ENCODE measurements at regions not wholly inside any gene's neighbourhood (a gene's known extent, or its start where the extent isn't known, plus 50 kb on each side); places are given as distances from the start of the nearest gene placed in this dataset.

GRCh38 chr6:43965628-43966373 is 161.5 kb downstream of the MRPL14 start:
- DNase-seq, result no peak

DNA sequence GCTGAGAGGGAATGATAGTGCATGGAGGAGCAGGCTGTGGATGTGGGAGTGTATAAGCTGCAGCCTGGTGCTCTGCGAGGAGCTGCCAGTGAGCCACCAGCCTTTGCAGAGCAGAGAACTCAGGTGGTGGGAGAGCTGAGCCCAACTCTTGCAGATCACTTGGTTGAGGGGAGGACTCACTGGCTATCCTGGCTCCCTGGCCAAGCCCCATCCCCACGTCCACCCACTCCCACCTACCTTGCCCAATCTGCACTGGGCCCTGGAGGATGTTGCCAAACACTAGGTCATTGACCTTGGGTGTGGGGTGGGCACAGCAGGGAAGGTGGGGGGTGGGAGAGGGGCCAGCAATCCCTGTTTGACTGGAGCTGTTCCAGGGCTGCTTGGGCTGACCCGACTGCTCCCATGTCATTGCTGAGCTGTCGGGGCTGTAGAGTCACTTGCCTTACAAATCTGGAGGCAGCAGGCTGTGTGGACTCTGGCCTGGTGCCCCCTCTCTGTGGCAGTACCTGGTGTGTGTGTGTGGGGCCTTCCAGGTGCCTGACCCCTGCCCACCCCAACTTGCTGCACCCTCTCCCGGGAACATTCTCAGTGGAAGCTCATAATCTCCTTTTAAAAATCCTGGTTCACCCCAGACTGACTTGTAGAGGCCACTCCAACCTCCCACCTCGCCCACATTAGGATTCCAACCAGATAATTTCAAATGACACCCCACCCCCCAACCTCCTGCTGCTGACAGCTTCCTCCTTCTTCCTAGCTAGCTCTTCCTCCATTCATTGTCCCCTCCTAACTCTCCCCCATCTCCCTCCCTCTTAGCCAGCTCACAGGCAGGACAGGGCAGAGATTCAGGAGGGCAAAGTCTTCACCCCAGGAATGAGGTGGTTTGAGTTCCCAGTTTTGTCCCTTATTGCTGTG is 162.3 kb downstream of the MRPL14 start:
- DNase-seq, result no peak

- DNase-seq, result no peak
These were observed 163.2 kb downstream of the MRPL14 start for GRCh38 chr6:43963877-43964658.

DNA sequence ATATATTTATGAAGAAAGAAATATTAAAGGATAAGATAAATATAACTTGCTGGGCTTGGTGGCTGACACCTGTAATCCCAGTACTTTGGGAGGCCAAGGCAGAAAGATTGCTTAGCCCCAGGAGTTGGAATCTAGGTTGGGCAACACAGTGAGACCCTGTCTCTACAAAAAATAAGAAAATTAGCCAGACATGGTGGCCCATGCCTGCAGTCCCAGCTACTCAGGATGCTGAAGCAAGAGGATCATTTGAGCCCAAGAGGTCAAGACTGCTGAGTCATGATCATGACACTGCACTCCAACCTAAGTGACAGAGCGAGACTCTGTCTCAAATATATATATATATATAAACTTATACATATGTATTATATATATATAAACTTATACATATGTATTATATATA is 164.0 kb downstream of the MRPL14 start:
- DNase-seq, result peak; percentile 24

DNA sequence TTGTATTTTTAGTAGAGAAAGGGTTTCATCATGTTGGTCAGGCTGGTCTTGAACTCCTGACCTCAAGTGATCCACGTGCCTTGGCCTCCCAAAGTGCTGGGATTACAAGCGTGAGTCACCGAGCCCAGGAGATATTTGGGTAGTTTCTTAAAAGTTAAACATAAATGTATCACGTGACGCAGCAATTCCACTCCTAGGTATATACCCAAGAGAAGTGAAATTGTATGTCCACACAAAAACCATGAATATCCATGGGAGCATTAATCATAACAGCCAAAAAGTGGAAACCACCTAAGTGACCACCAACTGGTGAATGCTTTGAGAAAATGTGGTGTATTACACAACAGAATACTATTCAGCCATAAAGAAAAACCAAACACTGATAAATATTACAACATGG is 164.8 kb downstream of the MRPL14 start:
- DNase-seq, result peak; percentile 90

DNA sequence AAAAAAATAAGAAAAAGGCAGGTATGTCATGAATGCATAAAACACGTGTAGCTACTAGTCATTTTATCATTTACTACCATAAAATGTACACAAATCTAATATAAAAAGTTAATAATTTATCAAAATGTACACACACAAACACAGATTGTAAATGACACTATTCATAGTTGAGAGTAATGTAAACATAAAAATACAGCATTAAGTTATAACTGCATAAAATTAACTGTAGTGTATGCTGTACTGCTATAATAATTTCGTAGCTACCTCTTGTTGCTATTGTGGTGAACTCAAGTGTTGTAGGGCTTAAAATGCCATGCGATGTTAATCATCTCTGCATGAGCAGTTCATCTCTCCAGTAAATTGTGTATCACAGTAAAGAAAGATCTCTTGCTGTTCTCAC is 170.0 kb downstream of the MRPL14 start:
- DNase-seq, result no peak

DNA sequence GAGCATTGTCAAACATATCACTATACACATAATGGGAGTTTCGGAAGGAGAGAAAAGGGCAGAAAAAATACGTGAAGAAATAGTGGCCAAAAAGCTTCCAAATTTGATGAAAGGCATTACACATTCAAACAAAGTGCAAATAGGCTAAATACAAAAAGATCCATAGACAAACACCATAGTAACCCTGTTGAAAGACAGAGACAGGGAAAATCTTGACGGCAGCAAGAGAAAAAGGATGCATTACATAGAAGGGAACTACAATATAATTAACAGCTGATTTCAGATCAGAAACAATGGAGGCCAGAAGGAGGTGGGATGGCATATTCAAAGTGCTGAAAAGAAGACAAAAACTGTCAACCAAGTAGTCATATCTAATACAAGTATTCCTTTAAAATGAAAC is 170.8 kb downstream of the MRPL14 start:
- DNase-seq, result no peak

DNA sequence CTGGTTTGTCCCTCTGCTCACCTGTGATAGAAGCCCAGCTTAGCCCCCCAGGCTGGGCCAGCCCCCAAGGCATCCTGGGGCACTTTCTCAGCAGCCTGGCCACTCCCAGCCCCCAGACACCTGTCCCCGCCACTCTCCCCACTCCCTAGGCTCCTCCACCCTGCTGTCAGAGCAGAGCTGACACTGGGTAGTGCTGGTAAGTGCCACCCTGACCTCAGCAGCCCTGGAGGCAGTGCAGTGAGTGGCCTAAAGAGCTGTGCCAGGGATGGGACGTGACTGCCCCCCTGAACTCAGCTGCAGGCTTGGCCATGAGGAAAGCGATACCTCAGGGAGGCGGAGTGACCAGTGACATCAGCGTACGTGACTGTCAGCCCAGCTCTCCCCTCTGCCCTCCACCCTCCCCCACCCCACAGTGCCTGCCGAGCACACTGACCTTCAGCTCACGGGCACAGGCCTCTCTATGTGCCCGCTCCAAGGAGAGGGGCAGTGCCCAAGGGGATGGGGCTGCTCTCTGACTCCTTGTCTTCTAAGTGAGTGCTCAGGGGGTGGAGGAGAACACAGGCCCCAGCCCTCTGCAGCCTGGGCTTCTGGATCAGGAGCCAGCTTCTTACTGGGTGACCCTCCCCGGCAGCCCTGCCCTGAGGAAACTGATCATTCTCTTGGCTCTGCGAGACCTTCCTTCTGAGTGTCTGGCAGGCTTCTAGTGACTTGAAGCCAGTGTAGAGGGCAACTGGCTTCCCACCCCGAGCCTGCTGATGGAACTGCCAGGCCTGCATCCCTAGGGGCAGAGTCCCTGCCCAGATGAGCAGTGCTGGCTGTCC is 172.7 kb downstream of the MRPL14 start:
- no peak for DNase-seq

GRCh38 chr6:43953794-43954310 is 173.4 kb downstream of the MRPL14 start:
- no peak for DNase-seq

DNA sequence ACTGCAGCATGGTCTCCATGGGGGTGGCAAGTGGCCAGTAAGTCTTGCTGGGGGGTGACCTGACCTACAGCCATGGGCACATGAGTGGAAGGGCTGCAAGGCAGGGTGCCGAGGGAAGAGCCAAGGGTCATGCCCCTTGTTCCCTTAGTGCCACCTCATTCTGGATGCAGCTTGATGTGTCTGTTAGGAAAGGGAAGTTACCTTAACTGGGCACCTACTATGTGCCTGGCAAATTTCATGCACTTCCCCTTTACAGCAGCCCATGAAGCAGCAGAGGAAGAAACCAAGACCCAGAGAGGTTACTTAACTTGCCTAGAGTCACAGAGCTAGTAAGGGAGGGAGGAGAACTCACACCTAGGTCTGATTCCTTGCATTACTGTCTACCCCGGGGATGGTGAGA is 174.0 kb downstream of the MRPL14 start:
- peak; percentile 51 for DNase-seq

- DNase-seq, result no peak
These were observed 174.5 kb downstream of the MRPL14 start for GRCh38 chr6:43952746-43953145.

DNA sequence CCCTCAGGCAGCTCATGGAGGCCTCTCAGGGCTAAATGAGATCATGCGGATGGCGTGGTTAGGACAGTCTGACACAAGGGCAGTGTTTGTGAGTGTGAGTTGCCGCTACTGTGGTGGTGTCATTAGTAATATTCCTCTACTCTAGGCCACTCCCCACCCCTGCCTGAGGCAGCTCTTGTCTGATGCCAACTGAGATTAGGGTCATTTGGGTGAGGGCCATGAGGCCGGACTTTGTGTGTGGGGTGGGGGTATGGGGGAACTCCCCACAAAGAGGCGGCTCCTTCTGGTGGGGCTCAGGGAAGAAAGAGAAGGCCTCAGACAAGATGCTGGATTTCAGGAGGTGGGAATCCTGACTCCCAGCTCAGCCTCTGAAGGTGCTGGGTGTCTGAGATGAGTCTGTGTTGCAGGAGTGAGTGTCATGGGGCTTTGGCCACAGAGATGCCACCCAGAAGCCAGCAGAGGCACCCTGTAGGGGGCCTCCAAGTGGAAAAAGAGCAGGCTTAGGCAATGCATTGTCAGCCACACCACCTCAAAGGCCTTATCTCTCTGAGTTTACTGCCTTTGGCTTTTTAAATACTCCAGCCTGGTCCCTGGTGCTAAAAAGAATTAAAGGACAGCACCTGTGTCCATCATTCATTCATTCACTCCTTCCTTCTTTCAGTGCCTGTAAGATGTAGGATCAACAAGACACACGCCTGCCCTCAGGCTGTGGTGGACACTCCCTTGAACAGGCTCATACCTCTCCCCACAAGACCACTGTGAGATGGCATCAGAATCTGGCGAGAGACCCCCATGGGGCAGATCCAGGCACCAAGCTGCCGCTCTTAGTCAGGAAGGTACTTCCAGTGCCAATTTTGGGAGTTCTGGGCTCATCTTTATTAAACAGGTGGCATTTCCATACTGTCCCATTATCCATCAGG is 175.2 kb downstream of the MRPL14 start:
- peak; percentile 57 for DNase-seq

GRCh38 chr6:43951063-43951755 is 176.0 kb downstream of the MRPL14 start:
- DNase-seq, result peak; percentile 81

DNA sequence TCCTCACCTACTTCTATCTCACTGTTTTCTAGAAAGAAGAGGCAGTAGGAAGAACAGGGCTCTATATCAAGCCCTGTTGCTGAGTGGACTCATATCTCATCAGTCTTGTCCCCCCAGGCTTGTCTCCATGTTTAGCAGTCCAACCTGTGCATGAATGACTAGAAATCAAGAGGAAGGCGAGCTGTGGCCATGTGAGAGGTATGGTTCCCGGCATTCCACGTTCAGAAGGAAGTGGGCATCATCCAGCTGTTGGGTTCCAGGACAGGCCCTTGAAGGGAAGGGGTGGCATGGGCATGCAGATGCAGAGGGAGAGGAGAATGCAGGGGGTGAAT is 176.6 kb downstream of the MRPL14 start:
- DNase-seq, result no peak

DNA sequence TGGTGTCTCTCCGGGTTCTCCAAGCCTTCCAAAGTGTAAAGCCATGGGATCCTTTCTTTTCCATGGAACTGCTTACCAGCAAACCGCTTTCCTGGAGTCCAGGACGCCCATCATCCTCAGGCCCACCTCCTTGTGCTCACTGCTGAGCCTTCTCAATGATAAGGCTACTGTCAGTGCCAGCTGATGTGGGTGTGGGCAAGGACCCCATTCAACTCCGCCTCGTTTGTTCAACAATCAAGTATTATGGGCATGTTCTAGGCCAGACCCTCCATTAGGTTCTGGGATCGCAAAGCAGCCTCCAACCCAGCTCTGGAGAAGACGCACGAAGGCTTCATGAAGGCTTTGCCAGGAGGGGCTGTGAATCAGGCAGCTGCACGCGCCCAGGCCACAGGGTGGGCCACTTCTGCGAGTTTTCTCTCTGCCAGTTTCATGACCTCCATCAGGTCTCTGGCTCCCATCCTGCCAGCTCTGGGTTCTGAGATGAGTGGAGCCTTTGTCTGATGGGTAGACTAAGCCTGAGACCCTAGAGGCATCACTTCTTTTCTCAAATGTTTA is 177.1 kb downstream of the MRPL14 start:
- DNase-seq, result no peak

GRCh38 chr6:43949551-43949991 is 177.7 kb downstream of the MRPL14 start:
- DNase-seq, result peak; percentile 36

GRCh38 chr6:43948527-43949485 is 178.4 kb downstream of the MRPL14 start:
- peak; percentile 36 for DNase-seq

DNA sequence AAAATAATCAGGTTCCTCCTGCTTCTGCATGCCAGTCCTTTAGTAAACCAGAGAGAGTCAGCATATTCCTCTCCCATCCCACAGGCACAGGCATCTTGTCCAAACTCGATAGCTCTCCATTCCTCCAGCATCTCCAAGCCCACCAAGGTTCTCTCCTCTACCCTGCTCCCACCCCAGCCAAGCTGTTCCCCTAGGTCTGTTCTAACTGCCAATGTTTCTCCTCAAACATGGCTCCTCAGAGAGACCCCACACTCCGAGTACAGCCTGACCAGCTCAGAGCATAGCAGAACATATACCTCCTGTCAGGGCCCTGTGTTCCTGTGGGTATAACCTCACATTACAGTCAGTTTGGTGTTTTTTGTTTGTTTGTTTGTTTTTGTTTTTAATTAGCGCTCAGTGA is 177.8 kb downstream of the VEGFA start:
- DNase-seq, result no peak

Measured in MV-4-11 (cell line).